ENCODE measurements at regions not wholly inside any gene's neighbourhood (a gene's known extent, or its start where the extent isn't known, plus 50 kb on each side); places are given as distances from the start of the nearest gene placed in this dataset.

DNA sequence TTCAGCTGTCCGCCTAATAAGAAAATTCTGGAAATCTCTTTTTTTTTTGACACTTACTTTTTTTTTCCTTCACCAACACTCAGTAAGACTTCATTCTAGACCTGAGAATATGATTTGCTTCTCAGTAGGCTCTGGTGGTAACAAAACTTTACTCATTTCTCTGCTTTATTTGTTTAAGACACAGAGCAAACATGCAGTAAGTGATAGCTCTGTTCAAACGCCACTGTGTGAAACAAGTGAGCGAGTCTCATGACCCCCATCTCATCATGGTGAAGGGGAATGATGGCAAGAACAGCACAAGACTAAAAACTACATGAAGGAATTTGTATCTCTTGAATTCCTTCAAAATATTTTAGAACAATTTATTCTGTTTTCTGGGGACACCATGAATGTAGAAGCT, 541.6 kb upstream of the POU3F2 start:
- ChIA-PET RAD21 (ENCODE audit: low non-redundant PET in 1 of 2, low total read pairs in 2 of 2, uncharacterized antibody in 2 of 2, unreplicated experiment in 2 of 2) (no interaction called here), CTCF (no interaction called here), POLR2A (no interaction called here)
- Histone ChIP-seq H3K4me3 (replicated peaks in 1 of 2; ENCODE audit: low read depth in 1 of 2, low read length in 2 of 2) (no peak overlapping the region), H3K9me2 (ENCODE audit: insufficient read depth) (no peaks in the 10 kb centered on the region; the same call in 1 of the 2 replicates), H3K79me2 (ENCODE audit: insufficient read depth, low read length) (no peaks in the 10 kb centered on the region), H4K20me1 (ENCODE audit: insufficient read depth) (no peaks in the 10 kb centered on the region), H3K9me3 (ENCODE audit: control insufficient read depth in 1 of 2, insufficient read depth in 1 of 2, low read depth in 1 of 2, low read length in 2 of 2) (no peaks in the 10 kb centered on the region), H3K27me3 (ENCODE audit: insufficient read depth, low read length) (0 out of 2 replicates have a peak, but pooled peaks cover 3% of the 10 kb centered on the region), H3K27ac (ENCODE audit: low read depth, low read length) (no peak overlapping the region), H3K36me3 (ENCODE audit: control insufficient read depth in 1 of 2, insufficient read depth in 2 of 2, low read length in 2 of 2) (no peaks in the 10 kb centered on the region), H3K9ac (ENCODE audit: low read length) (no peak overlapping the region), H3K4me1 (ENCODE audit: control insufficient read depth in 1 of 2, insufficient read depth in 2 of 2, low read length in 2 of 2) (no peaks in the 10 kb centered on the region), H3K4me2 (ENCODE audit: low read length) (no peak overlapping the region), H2AFZ (ENCODE audit: low read depth, low read length, poor library complexity, severe bottlenecking) (no peak overlapping the region)
- TF ChIP-seq JUND (IDR thresholded peaks at IDR 0.05) (no peak), SP1 (IDR thresholded peaks at IDR 0.05; ENCODE audit: low read depth) (no peak)
- intact Hi-C loops (cut with micrococcal nuclease): no loop called here
- no TSS peak for BruUV-seq (replicated peaks)
- ATAC-seq: no peak
- no peak for DNase-seq (ENCODE audit: low read depth, low spot score)

DNA sequence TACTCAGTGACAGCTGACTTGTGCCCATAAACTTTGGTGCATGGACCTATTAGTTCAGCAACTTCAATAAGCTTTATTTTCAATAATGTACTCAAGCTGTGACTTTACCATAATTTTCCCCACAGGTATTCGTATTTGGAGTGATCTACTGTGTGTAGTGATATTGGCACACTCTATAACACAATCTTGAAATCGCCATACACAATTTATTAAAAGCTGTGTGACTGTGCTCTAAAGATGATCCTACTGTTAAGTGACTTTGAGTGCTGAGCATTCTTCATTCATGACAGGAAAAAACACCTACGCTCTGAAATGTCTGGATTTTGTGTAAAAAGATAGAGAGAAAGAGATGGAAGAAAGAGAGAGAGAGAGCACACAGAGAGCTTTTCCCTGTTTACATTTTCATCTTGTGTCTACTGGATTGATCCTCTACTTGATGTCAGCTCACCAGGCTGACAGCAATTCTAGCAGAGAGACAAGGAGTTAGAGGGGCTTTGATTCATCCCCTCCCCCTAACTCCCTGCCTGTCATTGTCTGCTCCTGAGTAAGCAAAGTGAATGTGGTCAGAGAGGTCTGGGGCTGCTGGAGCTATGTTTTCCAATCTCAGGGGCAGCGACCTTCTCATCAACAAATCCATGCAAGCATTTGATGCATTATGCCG, 538.7 kb upstream of the POU3F2 start:
- no peaks in the 10 kb centered on the region for H3K9me2 ChIP-seq (ENCODE audit: insufficient read depth)
- intact Hi-C loops (cut with micrococcal nuclease): no loop called here
- no peak overlapping the region for H3K4me3 ChIP-seq (replicated peaks in 1 of 2; ENCODE audit: low read depth in 1 of 2, low read length in 2 of 2)
- DNase-seq (ENCODE audit: low read depth, low spot score): no peak
- H3K27ac ChIP-seq (ENCODE audit: low read depth, low read length): no peak overlapping the region
- CTCF ChIA-PET: no interaction called here
- H3K9me3 ChIP-seq (ENCODE audit: control insufficient read depth in 1 of 2, insufficient read depth in 1 of 2, low read depth in 1 of 2, low read length in 2 of 2): no peaks in the 10 kb centered on the region
- no peak overlapping the region for H2AFZ ChIP-seq (ENCODE audit: low read depth, low read length, poor library complexity, severe bottlenecking)
- H3K36me3 ChIP-seq (ENCODE audit: control insufficient read depth in 1 of 2, insufficient read depth in 2 of 2, low read length in 2 of 2): no peaks in the 10 kb centered on the region
- POLR2A ChIA-PET: no interaction called here
- TF ChIP-seq ZFX (IDR thresholded peaks at IDR 0.05): no peak
- no peak for TF ChIP-seq FOSL1 (IDR thresholded peaks at IDR 0.05; ENCODE audit: low read depth)
- TF ChIP-seq ELF1 (IDR thresholded peaks at IDR 0.05; ENCODE audit: borderline replicate concordance, low read depth): no peak
- TF ChIP-seq EGR1 (IDR thresholded peaks at IDR 0.05; ENCODE audit: low read depth): no peak
- TF ChIP-seq TCF7L2 (IDR thresholded peaks at IDR 0.05; ENCODE audit: borderline replicate concordance, extremely low read depth, insufficient read depth, insufficient read length): no peak
- no peak for TF ChIP-seq POLR2A (IDR thresholded peaks at IDR 0.05; ENCODE audit: borderline replicate concordance, extremely low read depth, insufficient read depth, insufficient read length)
- no peak for TF ChIP-seq SIN3A (IDR thresholded peaks at IDR 0.05; ENCODE audit: low read depth)
- no peak for ATAC-seq
- no peak overlapping the region for H3K4me2 ChIP-seq (ENCODE audit: low read length)
- no peaks in the 10 kb centered on the region for H4K20me1 ChIP-seq (ENCODE audit: insufficient read depth)
- no peaks in the 10 kb centered on the region for H3K79me2 ChIP-seq (ENCODE audit: insufficient read depth, low read length)
- H3K4me1 ChIP-seq (ENCODE audit: control insufficient read depth in 1 of 2, insufficient read depth in 2 of 2, low read length in 2 of 2): no peaks in the 10 kb centered on the region
- H3K9ac ChIP-seq (ENCODE audit: low read length): no peak overlapping the region
- no TSS peak for BruUV-seq (replicated peaks)
- RAD21 ChIA-PET (ENCODE audit: low non-redundant PET in 1 of 2, low total read pairs in 2 of 2, uncharacterized antibody in 2 of 2, unreplicated experiment in 2 of 2): no interaction called here
- peaks cover 12% of the 10 kb centered on the region; the same call in 1 of the 2 replicates for H3K27me3 ChIP-seq (ENCODE audit: insufficient read depth, low read length)

Data from HCT116 (cell line).